ENCODE measurements at regions not wholly inside any gene's neighbourhood (a gene's known extent, or its start where the extent isn't known, plus 50 kb on each side); places are given as distances from the start of the nearest gene placed in this dataset.

- Histone ChIP-seq H3K27ac (ENCODE audit: low read depth in 1 of 2, low read length in 2 of 2) (no peak overlapping the region), H3K27me3 (ENCODE audit: control insufficient read depth in 1 of 2, insufficient read depth in 2 of 2, low read length in 2 of 2) (no peaks in the 10 kb centered on the region), H3K9me3 (ENCODE audit: control insufficient read depth in 1 of 2, insufficient read depth in 1 of 2, low read length in 2 of 2) (peaks cover 0 to 5% of the 10 kb centered on the region in 2 experiments), H3K4me1 (ENCODE audit: insufficient read depth, low read length) (no peaks in the 10 kb centered on the region), H3K36me3 (ENCODE audit: insufficient read depth, low read length) (no peaks in the 10 kb centered on the region), H3K4me3 (ENCODE audit: low read length) (no peak overlapping the region)
- DNase-seq (no peak), ATAC-seq (ENCODE audit: poor library complexity) (no peak)
- H3K4me1 Mint-ChIP-seq (ENCODE audit: low read depth): no peaks in the 10 kb centered on the region
- H3K4me3 Mint-ChIP-seq: no peak overlapping the region
- POLR2A ChIA-PET: no interaction called here
- no peaks in the 10 kb centered on the region for H3K36me3 Mint-ChIP-seq (ENCODE audit: low read depth)
- no peak overlapping the region for H3K27ac Mint-ChIP-seq
- intact Hi-C loops (cut with DNase I, micrococcal nuclease): no loop called here
- H3K27me3 Mint-ChIP-seq: peaks cover 3% of the 10 kb centered on the region
- no peak for TF ChIP-seq CTCF (IDR thresholded peaks at IDR 0.05)
- H3K9me3 Mint-ChIP-seq: no peaks in the 10 kb centered on the region
- CTCF ChIA-PET: no interaction called here
Measured at GRCh38 chr2:150850641-150851040, 363.2 kb upstream of the RND3 start.

- Histone ChIP-seq H3K27me3 (ENCODE audit: control insufficient read depth in 1 of 2, insufficient read depth in 2 of 2, low read length in 2 of 2) (no peaks in the 10 kb centered on the region), H3K9me3 (ENCODE audit: control insufficient read depth in 1 of 2, insufficient read depth in 1 of 2, low read length in 2 of 2) (peaks cover 0 to 11% of the 10 kb centered on the region in 2 experiments), H3K4me3 (ENCODE audit: low read length) (no peak overlapping the region), H3K36me3 (ENCODE audit: insufficient read depth, low read length) (no peaks in the 10 kb centered on the region), H3K27ac (ENCODE audit: low read depth in 1 of 2, low read length in 2 of 2) (no peak overlapping the region), H3K4me1 (ENCODE audit: insufficient read depth, low read length) (no peaks in the 10 kb centered on the region)
- CTCF ChIA-PET: no interaction called here
- ATAC-seq (ENCODE audit: poor library complexity) (no peak), DNase-seq (no peak)
- H3K4me3 Mint-ChIP-seq: no peak overlapping the region
- H3K27ac Mint-ChIP-seq: no peak overlapping the region
- intact Hi-C loops (cut with DNase I, micrococcal nuclease): no loop called here
- peaks cover 3% of the 10 kb centered on the region for H3K27me3 Mint-ChIP-seq
- no peaks in the 10 kb centered on the region for H3K4me1 Mint-ChIP-seq (ENCODE audit: low read depth)
- no peaks in the 10 kb centered on the region for H3K36me3 Mint-ChIP-seq (ENCODE audit: low read depth)
- TF ChIP-seq CTCF (IDR thresholded peaks at IDR 0.05): no peak
- POLR2A ChIA-PET: no interaction called here
- no peaks in the 10 kb centered on the region for H3K9me3 Mint-ChIP-seq
Measured at GRCh38 chr2:150847578-150847977, 360.1 kb upstream of the RND3 start.

GRCh38 chr2:150846691-150847090 lies 359.2 kb upstream of the RND3 start:
- CTCF ChIA-PET: no interaction called here

More at GRCh38 chr2:150846691-150847090, 359.2 kb upstream of the RND3 start:
- no peak overlapping the region for H3K4me3 ChIP-seq (ENCODE audit: low read length)
- intact Hi-C loops (cut with DNase I, micrococcal nuclease): no loop called here
- no peak overlapping the region for H3K27ac Mint-ChIP-seq
- peaks cover 0 to 11% of the 10 kb centered on the region in 2 experiments for H3K9me3 ChIP-seq (ENCODE audit: control insufficient read depth in 1 of 2, insufficient read depth in 1 of 2, low read length in 2 of 2)
- H3K4me3 Mint-ChIP-seq: no peak overlapping the region
- H3K4me1 ChIP-seq (ENCODE audit: insufficient read depth, low read length): no peaks in the 10 kb centered on the region
- H3K36me3 Mint-ChIP-seq (ENCODE audit: low read depth): no peaks in the 10 kb centered on the region
- ATAC-seq (ENCODE audit: poor library complexity) (no peak), DNase-seq (no peak)
- H3K27ac ChIP-seq (ENCODE audit: low read depth in 1 of 2, low read length in 2 of 2): no peak overlapping the region
- H3K9me3 Mint-ChIP-seq: no peaks in the 10 kb centered on the region
- POLR2A ChIA-PET: no interaction called here
- peaks cover 3% of the 10 kb centered on the region for H3K27me3 Mint-ChIP-seq
- no peaks in the 10 kb centered on the region for H3K27me3 ChIP-seq (ENCODE audit: control insufficient read depth in 1 of 2, insufficient read depth in 2 of 2, low read length in 2 of 2)
- H3K36me3 ChIP-seq (ENCODE audit: insufficient read depth, low read length): no peaks in the 10 kb centered on the region
- H3K4me1 Mint-ChIP-seq (ENCODE audit: low read depth): no peaks in the 10 kb centered on the region
- TF ChIP-seq CTCF (IDR thresholded peaks at IDR 0.05): no peak

All from CD4-positive, alpha-beta T cell (primary cell).